K562 (cell line): ENCODE measurements at regions not wholly inside any gene's neighbourhood (a gene's known extent, or its start where the extent isn't known, plus 50 kb on each side); places are given as distances from the start of the nearest gene placed in this dataset.

Experiments used
- ATAC-seq: fragments of 200-7000 bp; cut with Tn5 transposase; 3 replicates; pipeline ENCODE4 v1.9.1; 2020; ENCODE audit warnings: moderate library complexity
- BruUV-seq: library from RNA; stranded (reverse); fragments of 400-500 nt; replicated peaks from 2 replicates; lab custom pipeline; 2021; lab: Mats Ljungman, UMichigan
- CTCF ChIA-PET: fragments of 300-600 bp; formaldehyde crosslinking; extraction: SDS; loops from one replicate; lab custom pipeline; 2021; ENCODE audit warnings: low intra/inter-chr PET ratio; lab: Yijun Ruan, JAX
- POLR2A ChIA-PET: fragments of 300-600, 350-650 bp; sonication (Branson Sonifier 250); formaldehyde crosslinking; extraction: SDS; loops from one replicate; lab custom pipeline; 2021; ENCODE audit warnings: antibody characterized with exemption, inconsistent platforms; lab: Yijun Ruan, JAX
- DNase-seq, 4 experiments: peaks; one replicate each; pipeline versions ENCODE4 v3.0.0 to v3.0.0-alpha.2; 2011 to 2018; ENCODE audit warnings: low spot score in 3 of 4, mixed read lengths in 3 of 4; ENCODE audit errors: extremely low read depth in 1 of 4
- FAIRE-seq: peaks from 2 replicates; lab custom pipeline; 2011; peaks lifted over from hg19 to GRCh38; lab: Jason Lieb, UNC
- H2AFZ ChIP-seq: 2 replicates; pipeline ENCODE4 v1.6.0; 2011; ENCODE audit warnings: low read depth, low read length, control low read depth, inconsistent platforms
- H3K27ac ChIP-seq: fragments of 200-600 bp; 3 replicates; pipeline ENCODE4 v1.8.0; 2011; ENCODE audit warnings: low read depth, mild to moderate bottlenecking, control low read depth, inconsistent platforms, low read length, moderate library complexity, mixed read lengths; ENCODE audit errors: extremely low read depth
- H3K27me3 ChIP-seq, 2 experiments: fragments of 300-600 bp in 1 of 2; 2 replicates in 1 of 2; 3 replicates in 1 of 2; pipeline versions ENCODE4 v1.6.0 to v1.8.0; 2011; ENCODE audit warnings: inconsistent platforms in 2 of 2, low read length in 2 of 2, mild to moderate bottlenecking in 1 of 2, mixed read lengths in 1 of 2, moderate library complexity in 1 of 2; ENCODE audit not compliant: control insufficient read depth in 2 of 2, insufficient read depth in 2 of 2
- H3K36me3 ChIP-seq: fragments of 300-600 bp; 3 replicates; pipeline ENCODE4 v1.8.0; 2011; ENCODE audit warnings: mild to moderate bottlenecking, low read length, inconsistent platforms; ENCODE audit not compliant: control insufficient read depth, insufficient read depth
- H3K4me1 ChIP-seq, 2 experiments: fragments of 200-600 bp in 1 of 2; replicated peaks in 1 of 2; 2 replicates in 1 of 2; 3 replicates in 1 of 2; pipeline versions ENCODE4 v1.5.1 to v1.8.0; 2011; ENCODE audit warnings: inconsistent platforms in 2 of 2, low read length in 2 of 2, mild to moderate bottlenecking in 1 of 2, mixed read lengths in 1 of 2, moderate library complexity in 1 of 2; ENCODE audit not compliant: control insufficient read depth in 2 of 2, insufficient read depth in 2 of 2
- H3K4me2 ChIP-seq: 2 replicates; pipeline ENCODE4 v1.6.1; 2011; ENCODE audit warnings: low read length, control low read depth, inconsistent platforms, mixed read lengths; ENCODE audit not compliant: insufficient read depth
- H3K4me3 ChIP-seq: fragments of 200-600 bp; sonication (generic), shearing (Covaris generic); 2 replicates; pipeline ENCODE4 v1.5.1; 2016; ENCODE audit warnings: control low read depth, inconsistent platforms
- H3K79me2 ChIP-seq: fragments of 200-600 bp; 3 replicates; pipeline ENCODE4 v1.8.0; 2011; ENCODE audit warnings: low read length, inconsistent platforms; ENCODE audit not compliant: control insufficient read depth, insufficient read depth
- H3K9ac ChIP-seq, 2 experiments: 2 replicates each; pipeline versions ENCODE4 v1.6.0 to v1.6.1; 2011; ENCODE audit warnings: low read depth in 2 of 2, low read length in 2 of 2, control low read depth in 1 of 2, inconsistent platforms in 1 of 2, mild to moderate bottlenecking in 1 of 2, mixed read lengths in 1 of 2; ENCODE audit not compliant: insufficient read depth in 1 of 2
- H3K9me1 ChIP-seq: one replicate; pipeline ENCODE4 v1.6.0; 2011; ENCODE audit warnings: inconsistent platforms, mild to moderate bottlenecking, low read length, moderate library complexity; ENCODE audit not compliant: control insufficient read depth, insufficient read depth
- H3K9me3 ChIP-seq: replicated peaks from 2 replicates; pipeline ENCODE4 v1.5.1; 2011; ENCODE audit warnings: low read depth, low read length, inconsistent platforms; ENCODE audit not compliant: control insufficient read depth, insufficient read depth
- H4K20me1 ChIP-seq: replicated peaks from 2 replicates; pipeline ENCODE4 v1.6.1; 2011; ENCODE audit warnings: low read length, inconsistent platforms, mixed read lengths; ENCODE audit not compliant: control insufficient read depth, insufficient read depth
- CHD1 ChIP-seq: fragments of 200-600 bp; sonication (generic); IDR thresholded peaks from one replicate; pipeline ENCODE4 v1.6.1; 2012; ENCODE audit warnings: mild to moderate bottlenecking, moderate library complexity, low read length, inconsistent platforms
- PCBP1 ChIP-seq: fragments of 200-400 bp; formaldehyde crosslinking; IDR thresholded peaks from 2 replicates; pipeline ENCODE4 v1.6.1; 2018; ENCODE audit warnings: mild to moderate bottlenecking, low read depth, low read length; ENCODE audit not compliant: poor library complexity, severe bottlenecking
- RREB1 ChIP-seq: fragments of 250-450 bp; sonication (Bioruptor Pico); IDR thresholded peaks from 2 replicates; pipeline ENCODE4 v1.4.0; 2020
- SMAD1 ChIP-seq: fragments of 150-350 bp; IDR thresholded peaks from 2 replicates; pipeline ENCODE4 v1.6.1; 2014; ENCODE audit warnings: low read length, low read depth; ENCODE audit not compliant: partially characterized antibody
- SP2 ChIP-seq: IDR thresholded peaks from 2 replicates; pipeline ENCODE4 v1.6.1; 2011; ENCODE audit warnings: mild to moderate bottlenecking, low read depth, low read length, moderate library complexity; ENCODE audit not compliant: poor library complexity, severe bottlenecking; ENCODE audit errors: extremely low read depth
- ZNF146 ChIP-seq: IDR thresholded peaks from one replicate; pipeline ENCODE4 v1.6.1; 2018; ENCODE audit warnings: missing compliant biosample characterization; ENCODE audit not compliant: unreplicated experiment
- ZNF639 ChIP-seq, 2 experiments: fragments of 200-800 bp in 1 of 2; sonication (Bioruptor generic) in 1 of 2; sonication (generic) in 1 of 2; formaldehyde crosslinking in 1 of 2; IDR thresholded peaks in 1 of 2; conservative IDR thresholded peaks in 1 of 2; 2 replicates each; pipeline versions ENCODE4 v1.5.0 to v1.6.1; 2016 to 2020; ENCODE audit warnings: missing compliant biosample characterization in 1 of 2, missing genetic modification characterization in 1 of 2, missing genetic modification reagents in 1 of 2
- ZZZ3 ChIP-seq: fragments of 450-650 bp; IDR thresholded peaks from 2 replicates; pipeline ENCODE4 v1.6.1; 2016; ENCODE audit warnings: antibody characterized with exemption, mild to moderate bottlenecking, moderate library complexity
- in situ Hi-C: fragments of 300-500 bp; cut with MboI; formaldehyde crosslinking; loops from 4 replicates; pipeline ENCODE4 v1.15.0; 2018; ENCODE audit warnings: inconsistent platforms, mixed read lengths
- intact Hi-C: fragments of 100-400 bp; cut with micrococcal nuclease; formaldehyde crosslinking; loops from 2 replicates; pipeline ENCODE4 v1.14.2; 2022

- TF ChIP-seq RREB1 (CRISPR knock-in tag) (no peak), CHD1 (no peak)
These were observed 367.6 kb downstream of the CDH11 start (continued) for GRCh38 chr16:64754279-64754678.

GRCh38 chr16:64751906-64752305 lies 370.0 kb downstream of the CDH11 start:
- Histone ChIP-seq H3K4me2 (no peak overlapping the region), H3K9me1 (no peaks in the 10 kb centered on the region), H3K4me3 (no peak overlapping the region), H3K79me2 (no peaks in the 10 kb centered on the region), H3K36me3 (no peaks in the 10 kb centered on the region), H3K27me3 (no peaks in the 10 kb centered on the region), H2AFZ (no peak overlapping the region), H3K27ac (no peak overlapping the region), H4K20me1 (no peaks in the 10 kb centered on the region), H3K4me1 (no peaks in the 10 kb centered on the region), H3K9ac (no peak overlapping the region), H3K9me3 (no peaks in the 10 kb centered on the region)
- DNase-seq, result no peak
- ChIA-PET CTCF (no interaction called here), POLR2A (no interaction called here)
- no TSS peak for BruUV-seq
- intact Hi-C loops, result no loop called here
- ATAC-seq, result no peak
- no peak for FAIRE-seq
- in situ Hi-C loops, result no loop called here
- TF ChIP-seq PCBP1 (no peak), SP2 (no peak), ZNF146 (CRISPR knock-in tag) (no peak), ZZZ3 (no peak), ZNF639 (CRISPR knock-in tag; conservative IDR thresholded peaks at IDR 0.05 in 1 of 2, IDR thresholded peaks at IDR 0.05 in 1 of 2) (no peak), SMAD1 (no peak)
